ENCODE measurements at regions not wholly inside any gene's neighbourhood (a gene's known extent, or its start where the extent isn't known, plus 50 kb on each side); places are given as distances from the start of the nearest gene placed in this dataset.

DNA sequence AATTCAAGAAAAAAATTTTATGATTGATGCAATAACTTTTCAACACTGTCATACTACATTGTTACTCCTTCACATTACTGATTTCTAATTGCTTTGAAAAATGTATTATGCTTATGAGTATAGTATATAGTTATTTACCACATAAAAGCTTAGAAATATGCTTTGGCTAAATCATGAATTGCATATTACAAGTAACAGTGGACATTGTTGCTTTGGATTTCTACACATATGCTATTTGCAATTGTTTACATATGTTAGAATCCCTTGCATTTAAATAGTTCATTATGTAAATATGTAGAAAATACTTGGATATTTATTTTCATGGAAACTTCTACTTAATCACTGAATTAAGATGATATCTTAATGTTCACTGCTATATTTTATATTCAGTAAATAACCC is 577.5 kb downstream of the QKI start:
- TF ChIP-seq POLR2AphosphoS5 (IDR thresholded peaks at IDR 0.05; ENCODE audit: low read depth, low read length) (no peak), TAF1 (IDR thresholded peaks at IDR 0.05; ENCODE audit: borderline replicate concordance, insufficient read depth, low read length) (no peak), SIN3A (IDR thresholded peaks at IDR 0.05; ENCODE audit: borderline replicate concordance, insufficient read depth, low read length) (no peak)
